B cell (primary cell): ENCODE measurements at regions not wholly inside any gene's neighbourhood (a gene's known extent, or its start where the extent isn't known, plus 50 kb on each side); places are given as distances from the start of the nearest gene placed in this dataset.

Experiments
- ATAC-seq: fragments of 200-7000 bp; cut with Tn5 transposase; one replicate; pipeline ENCODE4 v1.10.0; 2021; ENCODE audit warnings: low read depth, mild to moderate bottlenecking, moderate number of reproducible peaks, moderate library complexity
- CTCF ChIA-PET: fragments of 350-600 bp; sonication (Branson Sonifier 250); formaldehyde crosslinking; loops from one replicate; lab custom pipeline; 2021; ENCODE audit warnings: antibody characterized with exemption, inconsistent platforms; lab: Charles Lee
- POLR2A ChIA-PET: fragments of 350-600 bp; sonication (Branson Sonifier 250); formaldehyde crosslinking; loops from one replicate; lab custom pipeline; 2021; ENCODE audit warnings: antibody characterized with exemption; lab: Charles Lee
- DNase-seq: peaks from one replicate; pipeline ENCODE4 v3.0.0; 2013
- H2AFZ ChIP-seq: 2 replicates; pipeline ENCODE4 v1.6.1; 2012; ENCODE audit warnings: mild to moderate bottlenecking, low read depth, low read length; ENCODE audit not compliant: insufficient read depth, poor library complexity, severe bottlenecking
- H3K27ac ChIP-seq, 2 donors: 1 replicate in 1 of 2; 2 replicates in 1 of 2; pipeline ENCODE4 v1.5.1; 2012 to 2013; ENCODE audit warnings: low read length in 2 of 2, mild to moderate bottlenecking in 2 of 2, moderate library complexity in 1 of 2
- H3K27me3 ChIP-seq, 4 experiments: fragments of 200-600 bp in 1 of 4; sonication (generic) in 1 of 4; replicated peaks in 1 of 4; 1 replicate in 2 of 4; 2 replicates in 2 of 4; pipeline versions ENCODE4 v1.6.1 to v1.7.0; 2013 to 2016; ENCODE audit warnings: low read length in 3 of 4, mild to moderate bottlenecking in 2 of 4, mixed read lengths in 1 of 4, moderate library complexity in 1 of 4; ENCODE audit not compliant: insufficient read depth in 4 of 4, control insufficient read depth in 3 of 4; ENCODE audit errors: control extremely low read depth in 1 of 4
- H3K36me3 ChIP-seq, 2 experiments: replicated peaks in 1 of 2; 1 replicate in 1 of 2; 2 replicates in 1 of 2; pipeline versions ENCODE4 v1.6.1 to v1.7.1; 2013; ENCODE audit warnings: low read length in 1 of 2; ENCODE audit not compliant: insufficient read depth in 2 of 2, control insufficient read depth in 1 of 2; ENCODE audit errors: control extremely low read depth in 1 of 2, extremely low read depth in 1 of 2
- H3K4me1 ChIP-seq, 2 donors: fragments of 200-600 bp in 1 of 2; sonication (generic) in 1 of 2; 1 replicate in 1 of 2; 2 replicates in 1 of 2; pipeline versions ENCODE4 v1.5.1 to v1.6.1; 2013 to 2017; ENCODE audit warnings: low read length in 2 of 2; ENCODE audit not compliant: control insufficient read depth in 2 of 2, insufficient read depth in 2 of 2
- H3K4me2 ChIP-seq: replicated peaks from 2 replicates; pipeline ENCODE3; 2012; ENCODE audit warnings: mild to moderate bottlenecking, low read depth, low read length; ENCODE audit not compliant: poor library complexity, severe bottlenecking
- H3K4me3 ChIP-seq, 5 experiments: fragments of 200-600 bp in 1 of 5; sonication (generic) in 1 of 5; 1 replicate in 3 of 5; 2 replicates in 2 of 5; pipeline versions ENCODE4 v1.5.1 to v1.7.0; 2011 to 2016; ENCODE audit warnings: low read length in 4 of 5, mild to moderate bottlenecking in 4 of 5, low read depth in 2 of 5, control low read depth in 1 of 5, moderate library complexity in 1 of 5; ENCODE audit not compliant: insufficient read depth in 1 of 5; ENCODE audit errors: control extremely low read depth in 1 of 5, extremely low read depth in 1 of 5
- H3K79me2 ChIP-seq: fragments of 200-600 bp; sonication (generic); one replicate; pipeline ENCODE4 v1.6.0; 2016; ENCODE audit warnings: low read length; ENCODE audit not compliant: control insufficient read depth, insufficient read depth
- H3K9ac ChIP-seq: fragments of 200-600 bp; sonication (generic); 2 replicates; pipeline ENCODE4 v1.6.1; 2017; ENCODE audit warnings: mild to moderate bottlenecking, low read length, moderate library complexity
- H3K9me3 ChIP-seq, 3 donors: one replicate each; pipeline versions ENCODE4 v1.6.1 to v1.7.1; 2013; ENCODE audit warnings: low read length in 2 of 3; ENCODE audit not compliant: control insufficient read depth in 2 of 3, insufficient read depth in 1 of 3; ENCODE audit errors: control extremely low read depth in 1 of 3
- H4K20me1 ChIP-seq: 2 replicates; pipeline ENCODE4 v1.6.0; 2012; ENCODE audit warnings: mild to moderate bottlenecking, low read length; ENCODE audit not compliant: insufficient read depth, control insufficient read depth, poor library complexity, severe bottlenecking
- H3K27ac Mint-ChIP-seq: one replicate; pipeline ENCODE4 v1.8.0; 2021; ENCODE audit warnings: mixed read lengths
- H3K27me3 Mint-ChIP-seq: one replicate; pipeline ENCODE4 v1.8.0; 2021; ENCODE audit warnings: mixed read lengths
- H3K4me1 Mint-ChIP-seq: one replicate; pipeline ENCODE4 v1.8.0; 2021; ENCODE audit warnings: mixed read lengths
- H3K4me3 Mint-ChIP-seq: one replicate; pipeline ENCODE4 v1.8.0; 2021; ENCODE audit warnings: mixed read lengths
- H3K9me3 Mint-ChIP-seq: one replicate; pipeline ENCODE4 v1.8.0; 2022; ENCODE audit warnings: mixed read lengths; ENCODE audit not compliant: insufficient read depth
- CTCF ChIP-seq: fragments of 200-600 bp; IDR thresholded peaks from one replicate; pipeline ENCODE4 v1.8.0; 2022; ENCODE audit warnings: antibody characterized with exemption, mild to moderate bottlenecking
- EZH2 ChIP-seq: IDR thresholded peaks from 2 replicates; pipeline ENCODE4 v1.6.1; 2012; ENCODE audit warnings: borderline replicate concordance, low read depth, mild to moderate bottlenecking, moderate library complexity, low read length; ENCODE audit not compliant: insufficient read depth, poor library complexity, severe bottlenecking
- WGBS: methylation state at CpG from one replicate; pipeline ENCODE4 v1.1.5; 2013; ENCODE audit warnings: missing lambda C conversion rate; ENCODE audit not compliant: insufficient coverage; 5-methylcytosine and 5-hydroxymethylcytosine counted together
- intact Hi-C: fragments of 100-400 bp; cut with micrococcal nuclease; formaldehyde crosslinking; loops from one replicate; pipeline ENCODE4 v1.10.0; 2022

- no peaks in the 10 kb centered on the region for H3K79me2 ChIP-seq
- ChIA-PET CTCF (no interaction called here), POLR2A (no interaction called here)
- no peaks in the 10 kb centered on the region for H3K27me3 ChIP-seq
- ATAC-seq (no peak), DNase-seq (no peak)
- peaks cover 7% of the 10 kb centered on the region for H3K27me3 Mint-ChIP-seq
- H3K4me1 ChIP-seq, result no peaks in the 10 kb centered on the region
- 100% methylated on average over 1 of the region's 1 CpG for WGBS
- no peaks in the 10 kb centered on the region for H3K9me3 Mint-ChIP-seq
- H3K9ac ChIP-seq, result no peak overlapping the region
- no peak overlapping the region for H3K27ac Mint-ChIP-seq
- no peak for TF ChIP-seq EZH2
- no peak for TF ChIP-seq CTCF
- no peak overlapping the region for H3K4me2 ChIP-seq
- no peaks in the 10 kb centered on the region for H3K36me3 ChIP-seq
- H4K20me1 ChIP-seq, result no peaks in the 10 kb centered on the region
- no peaks in the 10 kb centered on the region for H3K4me1 Mint-ChIP-seq
- no peak overlapping the region for H3K27ac ChIP-seq
- H3K4me3 ChIP-seq, result no peak overlapping the region
- intact Hi-C loops, result no loop called here
- peaks cover 0 to under 1% (median 0%) of the 10 kb centered on the region in 3 donors for H3K9me3 ChIP-seq
- no peak overlapping the region for H2AFZ ChIP-seq
- H3K4me3 Mint-ChIP-seq, result no peak overlapping the region
Measured at GRCh38 chr13:32923725-32924124, 92.5 kb upstream of the KL start.

GRCh38 chr13:32924886-32925285 is 91.3 kb upstream of the KL start:
- TF ChIP-seq CTCF, result no peak
- no peak for TF ChIP-seq EZH2
- Histone ChIP-seq H3K4me1 (no peaks in the 10 kb centered on the region), H3K9ac (no peak overlapping the region), H3K36me3 (no peaks in the 10 kb centered on the region), H3K79me2 (no peaks in the 10 kb centered on the region), H3K9me3 (peaks cover 0 to 1% (median 0%) of the 10 kb centered on the region in 3 donors), H2AFZ (no peak overlapping the region), H3K27ac (no peak overlapping the region), H3K4me2 (no peak overlapping the region), H4K20me1 (no peaks in the 10 kb centered on the region), H3K4me3 (no peak overlapping the region), H3K27me3 (no peaks in the 10 kb centered on the region)
- CTCF ChIA-PET, result no interaction called here
- peaks cover 7% of the 10 kb centered on the region for H3K27me3 Mint-ChIP-seq
- H3K4me3 Mint-ChIP-seq, result no peak overlapping the region
- intact Hi-C loops, result no loop called here
- H3K9me3 Mint-ChIP-seq, result no peaks in the 10 kb centered on the region
- POLR2A ChIA-PET, result no interaction called here
- no peak overlapping the region for H3K27ac Mint-ChIP-seq
- H3K4me1 Mint-ChIP-seq, result no peaks in the 10 kb centered on the region
- 80% methylated on average over 2 of the region's 3 CpGs for WGBS
- ATAC-seq, result no peak
- DNase-seq, result no peak
